NCI-H2107 (cell line): ENCODE measurements at regions not wholly inside any gene's neighbourhood (a gene's known extent, or its start where the extent isn't known, plus 50 kb on each side); places are given as distances from the start of the nearest gene placed in this dataset.
A peak's percentile ranks its signal among the peaks of the same experiment; 100 is the strongest.
"Not testable (repeated sequence)": the region's sequence is repeated elsewhere in the genome, so short reads cannot be mapped to it uniquely, and the experiment has no call there.

Source experiments
- DNase-seq: peaks from one replicate; lab custom pipeline; 2025; lab: John Stamatoyannopoulos, UW

- DNase-seq = no peak
Observed at GRCh38 chr2:175253871-175254270, 72.4 kb upstream of the ATP5MC3 start.

- DNase-seq = peak; percentile 26
Observed at GRCh38 chr2:175251425-175252041, 70.0 kb upstream of the ATP5MC3 start.

GRCh38 chr2:175247159-175247558, 65.6 kb upstream of the ATP5MC3 start:
- DNase-seq = no peak

- no peak for DNase-seq
Observed at GRCh38 chr2:175244697-175245096, 63.2 kb upstream of the ATP5MC3 start.

GRCh38 chr2:175241691-175242090, 60.2 kb upstream of the ATP5MC3 start:
- no peak for DNase-seq

- not testable (repeated sequence) for DNase-seq
Observed at GRCh38 chr2:175240033-175240432, 58.5 kb upstream of the ATP5MC3 start.

- DNase-seq = no peak
Observed at GRCh38 chr2:175236930-175237329, 55.4 kb upstream of the ATP5MC3 start.

GRCh38 chr2:175234650-175235049, 53.1 kb upstream of the ATP5MC3 start:
- DNase-seq = no peak

- DNase-seq = no peak
Observed at GRCh38 chr2:175234153-175234552, 52.6 kb upstream of the ATP5MC3 start.

GRCh38 chr2:175233135-175233719, 51.7 kb upstream of the ATP5MC3 start:
- no peak for DNase-seq
